ENCODE measurements at regions not wholly inside any gene's neighbourhood (a gene's known extent, or its start where the extent isn't known, plus 50 kb on each side); places are given as distances from the start of the nearest gene placed in this dataset.

GRCh38 chr5:117302949-117303348, 728.3 kb upstream of the SEMA6A start:
- no peak for TF ChIP-seq POLR2A (IDR thresholded peaks at IDR 0.05; ENCODE audit: low read length)
- no peak for TF ChIP-seq GATA1 (IDR thresholded peaks at IDR 0.05; ENCODE audit: low read depth, low read length)
- DNase-seq, result no peak

- no peak for DNase-seq
- TF ChIP-seq GATA1 (IDR thresholded peaks at IDR 0.05; ENCODE audit: low read depth, low read length) (no peak), POLR2A (IDR thresholded peaks at IDR 0.05; ENCODE audit: low read length) (no peak)
Measured at GRCh38 chr5:117302473-117302872, 727.9 kb upstream of the SEMA6A start.

GRCh38 chr5:117299936-117300328, 725.3 kb upstream of the SEMA6A start:
- no peak for DNase-seq

GRCh38 chr5:117299224-117299935, 724.8 kb upstream of the SEMA6A start:
- TF ChIP-seq POLR2A (IDR thresholded peaks at IDR 0.05; ENCODE audit: low read length) (no peak), GATA1 (IDR thresholded peaks at IDR 0.05; ENCODE audit: low read depth, low read length) (no peak)
- no peak for DNase-seq

More at GRCh38 chr5:117299936-117300328, 725.3 kb upstream of the SEMA6A start:
- no peak for TF ChIP-seq GATA1 (IDR thresholded peaks at IDR 0.05; ENCODE audit: low read depth, low read length)
- no peak for TF ChIP-seq POLR2A (IDR thresholded peaks at IDR 0.05; ENCODE audit: low read length)

- DNase-seq, result no peak
- TF ChIP-seq POLR2A (IDR thresholded peaks at IDR 0.05; ENCODE audit: low read length), result no peak
- no peak for TF ChIP-seq GATA1 (IDR thresholded peaks at IDR 0.05; ENCODE audit: low read depth, low read length)
Measured at GRCh38 chr5:117296872-117297271, 722.2 kb upstream of the SEMA6A start.

- no peak for DNase-seq
- no peak for TF ChIP-seq POLR2A (IDR thresholded peaks at IDR 0.05; ENCODE audit: low read length)
- no peak for TF ChIP-seq GATA1 (IDR thresholded peaks at IDR 0.05; ENCODE audit: low read depth, low read length)
Measured at GRCh38 chr5:117295941-117296340, 721.3 kb upstream of the SEMA6A start.

- TF ChIP-seq GATA1 (IDR thresholded peaks at IDR 0.05; ENCODE audit: low read depth, low read length), result no peak
- TF ChIP-seq POLR2A (IDR thresholded peaks at IDR 0.05; ENCODE audit: low read length), result no peak
- DNase-seq, result no peak
Measured at GRCh38 chr5:117286813-117287212, 712.2 kb upstream of the SEMA6A start.

GRCh38 chr5:117271656-117272055, 697.0 kb upstream of the SEMA6A start:
- no peak for DNase-seq
- TF ChIP-seq GATA1 (IDR thresholded peaks at IDR 0.05; ENCODE audit: low read depth, low read length) (no peak), POLR2A (IDR thresholded peaks at IDR 0.05; ENCODE audit: low read length) (no peak)

GRCh38 chr5:117266280-117266679, 691.7 kb upstream of the SEMA6A start:
- TF ChIP-seq GATA1 (IDR thresholded peaks at IDR 0.05; ENCODE audit: low read depth, low read length) (no peak), POLR2A (IDR thresholded peaks at IDR 0.05; ENCODE audit: low read length) (no peak)
- DNase-seq, result no peak

- no peak for TF ChIP-seq POLR2A (IDR thresholded peaks at IDR 0.05; ENCODE audit: low read length)
- no peak for TF ChIP-seq GATA1 (IDR thresholded peaks at IDR 0.05; ENCODE audit: low read depth, low read length)
- no peak for DNase-seq
Measured at GRCh38 chr5:117263231-117263630, 688.6 kb upstream of the SEMA6A start.

GRCh38 chr5:117262572-117263131, 688.0 kb upstream of the SEMA6A start:
- TF ChIP-seq POLR2A (IDR thresholded peaks at IDR 0.05; ENCODE audit: low read length) (no peak), GATA1 (IDR thresholded peaks at IDR 0.05; ENCODE audit: low read depth, low read length) (no peak)
- no peak for DNase-seq

- DNase-seq, result no peak
Measured at GRCh38 chr5:117261948-117262571, 687.4 kb upstream of the SEMA6A start.

GRCh38 chr5:117255211-117256027, 680.8 kb upstream of the SEMA6A start:
- TF ChIP-seq GATA1 (IDR thresholded peaks at IDR 0.05; ENCODE audit: low read depth, low read length), result no peak
- DNase-seq, result no peak

More at GRCh38 chr5:117261948-117262571, 687.4 kb upstream of the SEMA6A start:
- TF ChIP-seq POLR2A (IDR thresholded peaks at IDR 0.05; ENCODE audit: low read length), result no peak
- no peak for TF ChIP-seq GATA1 (IDR thresholded peaks at IDR 0.05; ENCODE audit: low read depth, low read length)

GRCh38 chr5:117252566-117252965, 677.9 kb upstream of the SEMA6A start:
- no peak for DNase-seq
- no peak for TF ChIP-seq POLR2A (IDR thresholded peaks at IDR 0.05; ENCODE audit: low read length)
- no peak for TF ChIP-seq GATA1 (IDR thresholded peaks at IDR 0.05; ENCODE audit: low read depth, low read length)
